ENCODE measurements at regions not wholly inside any gene's neighbourhood (a gene's known extent, or its start where the extent isn't known, plus 50 kb on each side); places are given as distances from the start of the nearest gene placed in this dataset.

DNA sequence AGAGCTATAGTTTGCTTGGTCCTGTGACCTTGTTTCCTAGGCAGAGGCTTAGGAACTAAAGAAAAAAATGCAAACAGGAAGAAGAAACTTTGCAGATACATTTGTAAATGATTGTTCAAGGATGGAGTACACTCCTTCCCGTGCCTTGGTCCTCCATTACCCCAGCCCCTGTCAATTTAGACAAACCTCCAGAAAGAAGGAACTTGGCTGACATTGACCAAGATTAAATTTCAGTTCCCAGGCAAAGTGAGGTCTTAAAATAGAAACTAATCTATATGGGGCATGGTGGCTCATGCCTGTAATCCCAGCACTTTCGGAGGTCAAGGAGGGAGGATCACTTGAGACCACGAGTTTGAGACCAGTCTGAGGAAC is 179.9 kb upstream of the FN1 start:
- TF ChIP-seq POLR2AphosphoS5 (IDR thresholded peaks at IDR 0.05): no peak
- TF ChIP-seq POLR2A (IDR thresholded peaks at IDR 0.05): no peak
- TF ChIP-seq, protein P1, sequence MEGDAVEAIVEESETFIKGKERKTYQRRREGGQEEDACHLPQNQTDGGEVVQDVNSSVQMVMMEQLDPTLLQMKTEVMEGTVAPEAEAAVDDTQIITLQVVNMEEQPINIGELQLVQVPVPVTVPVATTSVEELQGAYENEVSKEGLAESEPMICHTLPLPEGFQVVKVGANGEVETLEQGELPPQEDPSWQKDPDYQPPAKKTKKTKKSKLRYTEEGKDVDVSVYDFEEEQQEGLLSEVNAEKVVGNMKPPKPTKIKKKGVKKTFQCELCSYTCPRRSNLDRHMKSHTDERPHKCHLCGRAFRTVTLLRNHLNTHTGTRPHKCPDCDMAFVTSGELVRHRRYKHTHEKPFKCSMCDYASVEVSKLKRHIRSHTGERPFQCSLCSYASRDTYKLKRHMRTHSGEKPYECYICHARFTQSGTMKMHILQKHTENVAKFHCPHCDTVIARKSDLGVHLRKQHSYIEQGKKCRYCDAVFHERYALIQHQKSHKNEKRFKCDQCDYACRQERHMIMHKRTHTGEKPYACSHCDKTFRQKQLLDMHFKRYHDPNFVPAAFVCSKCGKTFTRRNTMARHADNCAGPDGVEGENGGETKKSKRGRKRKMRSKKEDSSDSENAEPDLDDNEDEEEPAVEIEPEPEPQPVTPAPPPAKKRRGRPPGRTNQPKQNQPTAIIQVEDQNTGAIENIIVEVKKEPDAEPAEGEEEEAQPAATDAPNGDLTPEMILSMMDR (IDR thresholded peaks at IDR 0.05): no peak
- Histone ChIP-seq H3K27ac (no peak overlapping the region), H3K9me3 (no peaks in the 10 kb centered on the region), H3K27me3 (no peaks in the 10 kb centered on the region), H3K4me3 (no peak overlapping the region), H3K36me3 (no peaks in the 10 kb centered on the region), H3K4me1 (no peaks in the 10 kb centered on the region)
- intact Hi-C loops (cut with DNase I; ENCODE audit: low total_unique reads): no loop called here
- no peak for DNase-seq (ENCODE audit: low spot score in 2 of 2)

DNA sequence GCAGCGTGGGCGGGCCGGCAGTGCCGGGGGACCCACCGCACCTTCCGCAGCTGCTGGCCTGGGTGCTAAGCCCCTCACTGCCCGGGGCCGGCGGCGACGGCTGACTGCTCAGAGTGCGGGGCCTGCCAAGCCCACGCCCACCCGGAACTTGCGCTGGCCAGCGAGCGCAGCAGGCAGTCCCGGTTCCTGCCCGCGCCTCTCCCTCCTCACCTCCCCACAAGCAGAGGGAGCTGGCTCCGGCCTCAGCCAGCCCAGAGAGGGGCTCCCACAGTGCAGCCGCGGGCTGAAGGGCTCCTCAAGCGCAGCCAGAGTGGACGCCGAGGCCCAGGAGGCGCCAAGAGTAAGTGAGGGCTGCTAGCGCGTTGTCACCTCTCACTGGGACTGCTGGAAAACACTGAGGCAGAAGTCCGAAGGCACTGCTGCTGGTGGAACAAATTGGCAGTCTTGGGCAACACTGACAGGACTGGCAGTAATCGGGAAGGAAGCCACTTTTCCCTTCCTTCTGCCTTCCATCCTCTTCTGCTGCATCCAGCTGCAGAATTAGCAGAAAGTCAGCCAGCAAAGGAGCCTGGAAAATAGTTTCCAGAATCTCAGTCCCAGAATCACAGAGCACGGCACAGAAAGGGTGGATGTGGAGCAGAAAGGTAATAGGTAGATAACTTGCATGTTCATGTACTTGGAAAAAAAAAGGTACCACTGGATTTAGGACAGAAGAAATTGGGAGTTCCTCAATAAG is 179.4 kb upstream of the FN1 start:
- Histone ChIP-seq H3K27ac (no peak overlapping the region), H3K4me1 (no peaks in the 10 kb centered on the region), H3K36me3 (no peaks in the 10 kb centered on the region), H3K4me3 (no peak overlapping the region), H3K27me3 (no peaks in the 10 kb centered on the region), H3K9me3 (no peaks in the 10 kb centered on the region)
- TF ChIP-seq, protein P1 (IDR thresholded peaks at IDR 0.05): no peak
- TF ChIP-seq POLR2AphosphoS5 (IDR thresholded peaks at IDR 0.05): no peak
- no peak for DNase-seq (ENCODE audit: low spot score in 2 of 2)
- intact Hi-C loops (cut with DNase I; ENCODE audit: low total_unique reads): no loop called here

DNA sequence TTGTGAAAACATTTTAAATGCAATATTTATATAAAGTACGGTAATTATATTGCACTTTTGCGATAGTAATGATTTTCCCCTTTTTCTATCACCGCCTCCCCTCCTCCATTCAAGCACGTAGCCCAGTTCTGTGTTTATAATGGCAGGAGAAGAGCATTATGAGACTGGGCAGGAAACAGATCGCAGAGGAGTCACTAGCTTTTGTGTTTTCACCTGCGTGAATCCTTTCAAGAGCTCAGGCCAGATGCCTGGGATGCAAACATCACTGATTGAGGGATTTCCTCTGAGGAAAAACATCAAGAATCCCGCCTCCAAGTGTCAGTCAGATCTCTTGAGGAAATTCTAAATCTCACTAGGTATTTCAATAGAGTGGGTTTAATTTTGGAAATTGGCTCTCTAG is 178.4 kb upstream of the FN1 start:
- H3K4me1 ChIP-seq: no peaks in the 10 kb centered on the region
- H3K27me3 ChIP-seq: no peaks in the 10 kb centered on the region
- H3K36me3 ChIP-seq: no peaks in the 10 kb centered on the region
- H3K27ac ChIP-seq: no peak overlapping the region
- no peaks in the 10 kb centered on the region for H3K9me3 ChIP-seq
- TF ChIP-seq POLR2AphosphoS5 (IDR thresholded peaks at IDR 0.05): no peak
- TF ChIP-seq POLR2A (IDR thresholded peaks at IDR 0.05): no peak
- TF ChIP-seq, protein P1 (IDR thresholded peaks at IDR 0.05): no peak
- DNase-seq (ENCODE audit: low spot score in 2 of 2): no peak
- intact Hi-C loops (cut with DNase I; ENCODE audit: low total_unique reads): no loop called here
- no peak overlapping the region for H3K4me3 ChIP-seq

DNA sequence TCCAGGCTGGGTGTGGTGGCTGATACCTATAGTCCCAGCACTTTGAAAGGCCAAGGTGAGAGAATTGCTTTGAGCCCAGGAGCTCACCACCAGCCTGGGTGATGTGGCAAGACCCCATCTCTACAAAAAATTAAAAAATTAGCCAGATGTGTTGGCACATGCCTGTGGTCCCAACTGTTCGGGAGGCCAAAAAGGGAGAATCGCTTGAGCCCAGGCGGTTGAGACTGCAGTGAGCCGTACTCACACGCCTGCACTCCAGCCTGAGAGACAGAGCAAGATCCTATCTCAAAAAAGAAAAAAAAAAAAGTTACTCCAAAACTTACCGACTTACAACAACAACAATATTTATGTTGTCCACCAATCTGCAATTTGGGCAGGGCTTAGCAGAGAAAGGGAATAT is 178.0 kb upstream of the FN1 start:
- no peaks in the 10 kb centered on the region for H3K9me3 ChIP-seq
- H3K27me3 ChIP-seq: no peaks in the 10 kb centered on the region
- no peaks in the 10 kb centered on the region for H3K4me1 ChIP-seq
- H3K4me3 ChIP-seq: no peak overlapping the region
- TF ChIP-seq, protein P1 (IDR thresholded peaks at IDR 0.05): no peak
- no peak for TF ChIP-seq POLR2AphosphoS5 (IDR thresholded peaks at IDR 0.05)
- TF ChIP-seq POLR2A (IDR thresholded peaks at IDR 0.05): no peak
- intact Hi-C loops (cut with DNase I; ENCODE audit: low total_unique reads): no loop called here
- DNase-seq (ENCODE audit: low spot score in 2 of 2): no peak
- no peaks in the 10 kb centered on the region for H3K36me3 ChIP-seq
- H3K27ac ChIP-seq: no peak overlapping the region

DNA sequence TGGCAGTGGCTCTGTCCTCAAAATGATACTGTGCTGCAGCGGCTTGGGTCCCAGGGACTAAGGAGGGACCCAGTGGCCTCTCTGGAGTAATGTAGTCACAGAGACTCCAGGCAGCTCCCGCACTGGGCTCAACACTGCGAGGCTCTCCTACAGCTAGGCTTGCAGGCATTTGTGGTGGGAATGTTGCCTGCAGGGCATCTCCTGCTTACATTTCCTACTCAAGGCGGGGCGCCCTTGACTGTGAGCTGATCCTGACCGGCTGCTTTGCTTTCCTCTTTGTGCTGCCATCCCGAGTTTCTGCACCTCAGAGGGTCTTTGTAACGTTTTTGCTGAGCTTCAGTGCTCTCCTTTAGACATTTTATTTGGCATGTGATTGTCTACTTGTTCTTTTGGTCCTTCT is 177.4 kb upstream of the FN1 start:
- DNase-seq (ENCODE audit: low spot score in 2 of 2): no peak
- intact Hi-C loops (cut with DNase I; ENCODE audit: low total_unique reads): no loop called here
- TF ChIP-seq POLR2A (IDR thresholded peaks at IDR 0.05): no peak
- TF ChIP-seq POLR2AphosphoS5 (IDR thresholded peaks at IDR 0.05): no peak
- TF ChIP-seq, protein P1 (IDR thresholded peaks at IDR 0.05): no peak

More for the DNA sequence above, 177.4 kb upstream of the FN1 start:
- H3K27me3 ChIP-seq: no peaks in the 10 kb centered on the region
- no peaks in the 10 kb centered on the region for H3K36me3 ChIP-seq
- H3K27ac ChIP-seq: no peak overlapping the region
- no peaks in the 10 kb centered on the region for H3K4me1 ChIP-seq
- no peaks in the 10 kb centered on the region for H3K9me3 ChIP-seq
- H3K4me3 ChIP-seq: no peak overlapping the region
